Stimulated activated naive CD8-positive, alpha-beta T cell treated with anti-CD3 and anti-CD28 coated beads, Interleukin-15, Interleukin-2, amounts not matched to agents 100 U/mL and 50 U/mL, for 24 hours (primary cell): ENCODE measurements at regions not wholly inside any gene's neighbourhood (a gene's known extent, or its start where the extent isn't known, plus 50 kb on each side); places are given as distances from the start of the nearest gene placed in this dataset.
A peak's percentile ranks its signal among the peaks of the same experiment; 100 is the strongest.

Experiments
- ATAC-seq: fragments of 150-1000 bp; cut with Tn5 transposase; one replicate; pipeline ENCODE4 v1.10.0; 2021
- DNase-seq: peaks from one replicate; pipeline ENCODE4 v3.0.0; 2021

DNA sequence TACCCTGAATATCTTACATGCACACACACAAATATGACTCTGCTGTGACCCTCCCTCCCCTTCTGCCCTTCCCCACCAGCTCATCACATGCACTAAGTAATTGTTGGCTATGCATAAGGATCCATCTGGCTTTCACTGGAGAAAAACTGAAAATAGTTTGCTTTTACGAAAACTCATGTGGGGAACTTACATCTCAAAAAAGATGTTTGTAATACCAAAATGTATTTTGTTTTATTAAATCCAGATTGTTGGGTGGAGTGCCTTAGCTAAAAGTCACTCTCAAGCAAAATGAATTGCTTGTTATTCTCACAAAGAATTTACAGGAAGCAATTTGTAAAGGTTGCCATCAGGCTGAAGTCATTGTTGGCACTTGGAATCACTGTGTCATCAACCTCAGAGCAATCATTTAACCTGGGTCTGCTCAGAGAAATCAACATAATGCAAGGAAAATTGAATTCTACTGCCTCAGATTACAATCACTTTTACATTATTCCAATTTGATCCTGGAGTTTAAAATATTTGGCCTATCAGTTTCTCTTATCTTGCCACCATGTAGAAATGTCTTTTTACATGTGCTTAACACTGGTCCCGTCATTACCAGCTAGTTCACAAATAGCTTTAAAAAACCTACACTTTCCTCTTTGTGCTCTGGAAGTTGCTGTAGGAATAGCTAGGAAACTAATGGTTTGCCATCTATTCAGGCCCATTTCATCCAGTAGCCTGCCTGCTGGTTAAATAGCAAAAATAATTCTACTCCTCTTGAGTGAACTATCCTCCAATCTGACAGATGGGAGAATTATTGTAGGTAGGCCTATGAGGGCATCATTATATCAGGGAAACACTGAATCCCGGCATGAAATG is 90.3 kb upstream of the TMEM17 start:
- DNase-seq = no peak
- ATAC-seq = no peak

DNA sequence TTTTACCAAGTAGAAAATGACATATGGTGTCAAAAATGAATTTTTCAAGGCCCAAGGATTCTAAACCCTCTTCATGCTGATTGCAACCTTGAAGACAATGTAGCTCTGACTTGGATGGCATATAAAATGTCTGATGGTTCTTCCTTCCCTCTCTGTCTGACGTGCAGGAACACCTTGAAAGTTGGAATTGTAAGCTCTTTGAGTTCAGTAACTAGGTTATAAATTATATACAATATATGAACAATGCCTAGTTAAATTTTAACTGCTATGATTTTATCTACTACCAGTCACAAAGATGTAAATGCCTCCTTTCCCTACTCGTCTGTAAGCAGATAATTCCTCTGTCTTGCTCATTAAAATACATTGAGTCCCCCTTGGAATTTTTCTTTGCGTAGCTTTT is 89.5 kb upstream of the TMEM17 start:
- DNase-seq (no peak), ATAC-seq (no peak)

- no peak for ATAC-seq
- DNase-seq = no peak
Observed at GRCh38 chr2:62593825-62594224, 87.8 kb upstream of the TMEM17 start.

DNA sequence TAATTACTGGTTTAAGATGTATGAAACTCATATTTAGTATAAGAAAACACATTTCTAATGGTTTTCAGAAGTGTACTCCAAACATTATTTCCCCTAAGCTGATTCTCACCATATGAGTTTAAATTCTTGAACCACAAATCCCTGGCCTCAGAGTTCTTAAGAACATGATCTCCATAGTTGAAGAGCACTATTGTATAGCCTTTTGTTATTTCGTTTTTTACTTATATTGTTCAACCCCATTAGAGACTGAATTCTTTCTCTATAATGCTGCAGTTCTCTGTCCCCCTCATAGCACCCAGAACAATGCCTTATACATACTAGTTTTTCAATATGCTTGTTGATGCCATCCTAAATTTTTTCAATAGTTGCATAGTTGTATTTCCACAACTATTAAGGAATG is 85.5 kb upstream of the TMEM17 start:
- DNase-seq (no peak), ATAC-seq (no peak)

- DNase-seq (no peak), ATAC-seq (no peak)
Observed at GRCh38 chr2:62589691-62590356, 83.8 kb upstream of the TMEM17 start.

DNA sequence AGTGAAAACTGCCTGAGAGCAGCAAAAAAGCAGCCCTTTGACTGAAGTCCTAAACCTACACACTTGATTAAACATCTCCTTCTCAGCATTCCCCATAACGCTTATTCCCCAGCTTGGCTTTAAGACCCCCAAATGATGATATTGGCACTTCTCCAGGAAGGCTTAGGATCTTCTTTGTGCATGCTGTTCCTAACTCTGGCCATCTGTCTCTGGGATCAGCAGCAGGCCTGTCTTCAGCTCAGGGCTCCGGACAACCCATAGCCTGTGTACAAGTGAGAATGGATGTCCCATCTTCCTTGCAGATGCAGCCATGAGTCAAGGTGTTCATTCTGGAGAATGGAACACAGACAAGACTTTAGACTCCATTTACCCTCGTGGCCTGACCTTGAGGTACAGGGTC is 81.6 kb upstream of the TMEM17 start:
- no peak for ATAC-seq
- no peak for DNase-seq

DNA sequence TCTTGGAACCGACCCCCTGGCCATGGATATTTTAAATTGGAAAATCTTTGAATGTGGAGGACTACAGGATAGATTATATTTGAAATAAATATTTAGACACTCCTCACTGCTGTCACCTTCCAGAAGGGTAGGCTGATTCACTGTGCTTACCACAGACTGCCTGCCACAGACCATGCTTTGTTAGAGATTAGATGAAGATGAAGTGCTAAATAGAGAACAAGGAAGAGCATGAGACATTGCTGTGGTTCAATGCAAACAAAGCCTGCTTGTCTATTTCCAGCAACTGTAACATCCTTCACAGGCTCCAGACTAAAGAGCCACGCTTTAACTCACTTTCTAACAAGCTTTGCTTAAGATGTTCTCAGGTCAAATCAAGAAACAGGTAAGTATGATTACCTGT is 81.0 kb upstream of the TMEM17 start:
- DNase-seq (no peak), ATAC-seq (no peak)

- no peak for DNase-seq
- no peak for ATAC-seq
Observed at GRCh38 chr2:62578803-62579640, 73.0 kb upstream of the TMEM17 start.

DNA sequence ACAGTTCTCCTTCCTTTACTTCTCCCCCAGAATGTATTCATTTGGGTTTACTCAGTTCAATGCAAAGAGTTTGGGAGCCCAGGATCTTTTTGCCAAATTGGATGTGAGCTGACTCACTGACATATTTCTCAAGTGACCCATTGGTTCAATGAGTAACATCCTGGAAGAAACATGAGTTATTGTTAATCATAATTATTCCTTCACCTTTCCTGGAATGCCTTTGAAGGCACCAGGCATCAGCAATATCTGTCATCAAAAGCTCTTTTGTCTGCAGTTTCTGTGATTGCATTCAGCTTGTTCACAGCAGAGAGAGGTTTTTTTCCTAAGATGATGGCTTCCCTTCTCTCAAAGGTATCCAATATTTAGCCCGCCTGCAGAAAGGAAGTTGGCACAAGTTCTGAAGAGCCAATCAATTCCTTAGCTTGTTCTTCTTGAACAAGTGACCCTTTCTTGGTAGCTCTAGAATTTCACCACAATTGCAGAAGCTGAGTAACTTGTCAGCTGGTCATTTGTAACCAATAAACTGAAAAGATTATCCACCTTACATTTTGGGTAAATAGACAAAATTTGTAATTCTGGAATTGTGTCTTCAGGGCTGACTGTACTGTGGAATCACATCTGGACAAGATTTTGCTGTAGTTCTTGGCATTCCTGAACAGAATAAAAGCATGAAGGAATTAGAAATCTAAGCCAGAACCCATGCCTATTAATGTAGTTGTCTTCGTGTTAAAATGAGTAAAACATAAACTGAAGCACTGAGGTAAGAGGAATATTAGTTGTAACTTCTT is 72.2 kb upstream of the TMEM17 start:
- ATAC-seq = no peak

GRCh38 chr2:62576276-62576939 is 70.4 kb upstream of the TMEM17 start:
- no peak for ATAC-seq
- no peak for DNase-seq

More for the DNA sequence above, 72.2 kb upstream of the TMEM17 start:
- DNase-seq = no peak

DNA sequence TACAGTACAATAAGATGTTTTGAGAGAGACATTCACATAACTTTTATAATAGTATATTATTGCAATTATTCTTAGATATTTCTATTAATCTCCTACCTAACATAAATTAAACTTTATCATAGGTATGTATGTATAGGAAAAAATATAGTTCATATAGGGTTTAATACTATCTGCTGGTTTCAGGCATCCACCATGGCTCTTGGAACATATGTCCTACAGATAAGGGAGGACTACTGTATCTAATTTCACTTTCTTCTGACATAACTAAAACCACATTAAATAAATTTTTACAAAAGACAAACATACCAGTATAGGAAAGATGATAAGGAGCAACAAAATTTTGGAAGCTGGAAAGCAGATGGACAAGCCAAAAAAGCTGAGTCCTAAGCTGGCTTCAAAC is 67.9 kb upstream of the TMEM17 start:
- DNase-seq (no peak), ATAC-seq (no peak)

DNA sequence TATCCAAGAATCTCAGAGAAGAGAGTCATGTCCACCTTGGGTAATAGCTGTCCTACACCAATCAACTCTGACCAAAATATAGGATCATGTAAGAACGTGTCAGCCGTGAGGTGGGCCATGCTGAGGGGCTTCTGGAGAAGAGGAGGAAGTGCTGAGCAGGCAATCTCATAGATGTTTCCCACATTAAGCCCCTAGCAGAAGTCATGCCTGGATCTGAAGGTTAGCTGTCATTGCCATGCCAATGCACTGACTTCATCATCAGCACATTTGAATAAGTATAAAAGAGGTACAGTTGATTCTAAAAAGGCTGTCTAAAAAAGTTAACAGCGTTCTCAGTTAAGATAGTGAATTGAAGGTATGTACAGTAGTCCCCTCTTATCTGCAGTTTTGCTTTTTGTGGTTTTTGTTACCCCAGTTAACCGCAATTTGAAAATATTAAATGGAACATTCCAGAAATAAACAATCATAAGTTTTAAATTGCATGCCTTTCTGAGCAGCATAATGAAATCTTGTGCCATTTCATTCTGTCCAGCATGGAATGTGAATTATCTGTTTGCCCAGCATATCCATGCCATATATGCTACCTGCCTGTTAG is 67.2 kb upstream of the TMEM17 start:
- no peak for DNase-seq
- no peak for ATAC-seq

DNA sequence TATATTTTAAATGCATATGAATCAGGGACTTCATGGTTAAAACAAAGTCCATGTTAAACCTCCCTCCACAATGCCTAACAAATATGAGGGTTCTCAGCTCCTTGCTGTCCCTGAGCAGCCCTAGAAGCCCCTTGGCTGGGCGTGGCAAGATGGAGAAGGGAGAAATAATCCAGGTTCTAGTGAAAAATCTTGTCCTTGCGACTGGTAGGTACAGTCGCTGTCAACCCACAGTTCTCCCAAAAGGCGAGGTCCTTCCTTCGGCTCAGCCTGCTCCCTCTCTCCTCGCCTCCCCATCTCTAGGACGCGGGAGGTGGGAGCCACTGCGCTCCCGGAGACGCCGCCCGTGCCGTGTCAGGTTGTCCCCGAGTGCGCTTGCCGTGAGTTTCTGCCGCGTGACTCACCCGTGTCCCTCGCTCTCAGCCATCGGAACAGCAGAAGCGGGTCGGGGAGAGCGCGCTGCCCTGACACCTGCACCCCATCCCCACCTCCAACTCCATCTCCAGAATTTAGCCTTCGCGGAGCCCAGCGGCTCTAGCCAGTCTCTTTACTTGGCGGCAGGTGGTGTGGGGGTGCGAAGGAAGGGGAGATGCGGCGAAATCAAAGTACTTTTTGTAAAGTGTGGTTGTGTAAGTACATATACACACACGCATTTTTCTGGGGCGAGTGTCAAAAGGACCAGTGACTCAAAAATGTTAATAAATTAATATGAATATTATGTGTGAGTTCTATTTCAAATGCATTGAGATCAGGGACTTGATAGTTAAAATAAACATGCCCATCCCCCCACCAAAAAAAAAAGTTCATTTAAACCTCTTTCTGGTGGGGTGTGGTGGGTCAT is 65.1 kb upstream of the TMEM17 start:
- DNase-seq (peak; percentile 4), ATAC-seq (no peak)

DNA sequence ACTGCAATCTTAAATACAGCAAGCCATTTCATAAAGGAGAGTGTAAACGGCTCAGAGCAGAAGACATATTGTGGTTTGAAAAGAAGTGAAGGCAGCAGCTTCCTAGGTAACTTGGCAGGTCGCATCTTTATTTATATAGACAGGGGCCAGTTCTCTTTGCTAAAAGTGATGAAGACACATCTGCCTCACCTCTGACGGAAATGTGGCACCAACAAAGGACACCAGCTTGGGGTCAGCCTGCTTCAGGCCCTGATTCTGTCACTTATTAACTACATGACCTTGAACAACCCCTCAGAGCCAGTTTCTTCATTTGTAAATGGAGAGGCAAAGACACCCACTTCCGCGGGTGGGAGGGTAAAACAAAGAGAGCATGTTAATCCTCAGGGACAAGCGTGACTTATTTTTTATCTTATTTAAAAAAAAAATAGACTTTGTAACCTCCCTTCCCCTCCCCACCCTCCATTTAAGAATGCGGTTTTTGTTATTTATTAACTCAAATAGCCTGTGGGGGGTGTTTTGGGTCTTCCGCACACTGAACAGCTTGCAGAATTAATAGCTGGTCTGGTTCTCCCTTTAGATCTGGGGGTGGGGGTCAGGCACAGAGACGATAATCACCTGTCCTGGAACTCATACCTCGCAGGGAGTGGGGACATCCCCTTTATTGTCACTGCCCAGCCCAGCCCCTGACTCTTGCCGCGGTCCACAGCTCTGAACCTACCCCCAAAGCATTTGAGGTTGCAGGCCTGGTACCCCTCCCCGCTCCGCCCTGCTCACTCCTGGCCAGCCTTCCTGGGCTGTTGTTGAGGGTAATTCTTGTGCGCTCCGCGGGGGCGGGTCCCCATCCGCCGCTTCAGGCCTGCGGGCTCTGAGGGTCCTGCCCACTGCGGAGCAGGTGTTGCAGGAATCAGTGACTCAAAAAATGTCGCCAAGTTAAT is 64.2 kb upstream of the TMEM17 start:
- no peak for DNase-seq
- ATAC-seq = no peak

DNA sequence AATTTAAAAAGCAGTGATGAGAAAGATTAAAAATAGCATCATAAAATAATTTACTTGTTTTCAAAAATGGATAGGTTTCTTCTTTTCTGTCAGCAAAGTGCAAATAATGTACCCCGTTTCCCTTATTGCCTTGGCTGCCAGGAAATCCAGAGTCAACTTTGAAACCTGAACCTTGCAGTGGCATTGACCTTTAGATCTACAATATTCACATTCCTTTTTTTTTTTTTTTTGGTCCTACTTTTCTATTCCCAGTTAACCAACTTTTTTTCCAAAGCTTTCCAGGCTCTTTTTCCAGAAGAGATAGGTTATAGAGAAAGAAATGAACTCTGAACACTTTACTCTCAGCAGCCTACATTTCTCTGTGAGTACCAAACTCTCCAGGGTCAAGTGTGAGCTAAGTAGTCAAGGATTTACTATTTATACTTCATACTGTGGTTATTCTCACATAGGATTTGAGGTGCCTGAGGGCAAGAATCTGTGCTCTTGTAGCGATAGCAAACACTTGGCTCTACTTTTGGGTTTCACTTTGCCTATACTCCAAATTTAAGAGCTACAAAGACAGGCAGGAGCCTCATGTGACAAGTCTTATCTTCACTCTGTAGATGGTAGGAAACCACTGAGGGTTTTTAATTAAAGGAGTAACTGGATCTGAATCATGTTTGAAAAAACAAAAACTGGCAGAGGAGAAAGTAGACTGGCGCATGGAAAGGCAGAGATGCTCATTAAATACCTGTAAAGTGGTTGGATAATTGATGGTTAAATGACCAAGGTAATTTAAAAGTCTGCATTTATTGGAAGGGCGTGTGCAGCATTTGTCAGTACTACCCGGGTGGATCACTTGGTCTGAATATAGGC is 63.2 kb upstream of the TMEM17 start:
- DNase-seq (no peak), ATAC-seq (no peak)

DNA sequence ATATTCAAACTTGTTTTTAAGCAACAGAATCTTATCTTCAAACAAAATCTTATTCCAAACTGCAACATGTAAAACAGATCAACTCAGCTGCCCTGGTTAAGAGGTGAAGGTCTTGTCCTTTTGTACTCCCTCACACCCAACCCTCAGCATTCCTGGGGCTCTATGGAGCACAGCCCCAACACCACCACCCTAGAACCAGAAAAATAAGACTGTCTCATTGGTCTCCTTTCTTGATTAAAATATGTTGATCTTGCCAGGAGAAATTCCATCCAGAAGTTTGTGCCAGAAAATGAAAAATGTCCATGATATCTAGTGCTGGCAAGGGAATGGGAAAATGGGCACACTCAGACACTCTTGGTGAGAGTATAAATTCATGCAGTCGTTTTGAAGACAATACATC is 62.1 kb upstream of the TMEM17 start:
- DNase-seq (no peak), ATAC-seq (no peak)

DNA sequence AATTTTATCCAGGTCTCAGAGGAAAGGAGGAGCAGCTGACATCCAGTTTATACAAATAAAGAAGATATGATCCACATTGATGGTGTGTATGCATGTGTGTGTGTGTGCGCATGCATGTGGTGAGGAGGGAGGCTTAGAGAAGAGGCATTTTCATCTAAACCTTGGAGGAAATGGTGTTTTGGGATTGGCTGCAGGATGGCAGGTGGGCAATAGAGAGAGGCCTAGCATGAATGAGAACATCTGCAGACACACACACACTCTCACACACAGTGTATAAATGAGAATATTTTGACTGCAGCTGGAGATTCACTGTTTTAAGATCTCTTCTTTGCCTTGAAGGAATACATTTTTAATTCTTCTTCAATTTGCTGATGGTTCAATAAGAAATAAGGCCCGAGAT is 61.7 kb upstream of the TMEM17 start:
- DNase-seq (no peak), ATAC-seq (no peak)

GRCh38 chr2:62566847-62567246 is 60.9 kb upstream of the TMEM17 start:
- ATAC-seq = no peak

More at GRCh38 chr2:62566847-62567246, 60.9 kb upstream of the TMEM17 start:
- no peak for DNase-seq
